Uterus (tissue), 3 donors: ENCODE measurements at regions not wholly inside any gene's neighbourhood (a gene's known extent, or its start where the extent isn't known, plus 50 kb on each side); places are given as distances from the start of the nearest gene placed in this dataset.

Source experiments
- DNase-seq, 2 donors: peaks; one replicate each; pipeline ENCODE4 v3.0.0-alpha.2; 2019 to 2020
- H3K27ac ChIP-seq, 2 donors: fragments of 200-600 bp; sonication (generic); 1 replicate in 1 of 2; 2 replicates in 1 of 2; pipeline ENCODE4 v1.5.1; 2016 to 2018
- H3K27me3 ChIP-seq, 2 donors: fragments of 200-600 bp; sonication (generic); one replicate each; pipeline ENCODE4 v1.5.1; 2018 to 2019; ENCODE audit warnings: control low read depth in 1 of 2
- H3K36me3 ChIP-seq, 2 donors: fragments of 200-600 bp; sonication (generic); one replicate each; pipeline ENCODE4 v1.5.1; 2019; ENCODE audit warnings: control low read depth in 1 of 2
- H3K4me1 ChIP-seq, 2 donors: fragments of 200-600 bp; sonication (generic); one replicate each; pipeline ENCODE4 v1.5.1; 2018 to 2019; ENCODE audit warnings: control low read depth in 1 of 2
- H3K4me3 ChIP-seq, 2 donors: fragments of 200-600 bp; sonication (generic); 1 replicate in 1 of 2; 2 replicates in 1 of 2; pipeline ENCODE4 v1.5.1; 2018 to 2019; ENCODE audit warnings: mild to moderate bottlenecking in 1 of 2
- H3K9me3 ChIP-seq, 2 donors: fragments of 200-600 bp; sonication (generic); one replicate each; pipeline ENCODE4 v1.5.1; 2019; ENCODE audit warnings: control low read depth in 1 of 2
- POLR2A ChIP-seq, 2 donors: fragments of 450-650 bp; IDR thresholded peaks; one replicate each; pipeline ENCODE4 v1.6.1; 2016; ENCODE audit warnings: antibody characterized with exemption in 2 of 2, mild to moderate bottlenecking in 1 of 2, moderate library complexity in 1 of 2
- intact Hi-C: fragments of 100-400 bp; cut with DNase I; formaldehyde crosslinking; loops from one replicate; pipeline ENCODE4 v1.15.1; 2023; ENCODE audit warnings: low total_unique reads
- TF ChIP-seq, protein P1 (sequence below), 4 experiments: fragments of 200-600 bp in 2 of 4; fragments of 450-650 bp in 2 of 4; sonication (generic) in 2 of 4; IDR thresholded peaks; one replicate each; pipeline ENCODE4 v1.5.1; 2016 to 2019; ENCODE audit warnings: antibody characterized with exemption in 4 of 4, mild to moderate bottlenecking in 2 of 4, moderate library complexity in 1 of 4
- donor health status: DM: yes; HTN: yes; CAD: no.

DNA sequence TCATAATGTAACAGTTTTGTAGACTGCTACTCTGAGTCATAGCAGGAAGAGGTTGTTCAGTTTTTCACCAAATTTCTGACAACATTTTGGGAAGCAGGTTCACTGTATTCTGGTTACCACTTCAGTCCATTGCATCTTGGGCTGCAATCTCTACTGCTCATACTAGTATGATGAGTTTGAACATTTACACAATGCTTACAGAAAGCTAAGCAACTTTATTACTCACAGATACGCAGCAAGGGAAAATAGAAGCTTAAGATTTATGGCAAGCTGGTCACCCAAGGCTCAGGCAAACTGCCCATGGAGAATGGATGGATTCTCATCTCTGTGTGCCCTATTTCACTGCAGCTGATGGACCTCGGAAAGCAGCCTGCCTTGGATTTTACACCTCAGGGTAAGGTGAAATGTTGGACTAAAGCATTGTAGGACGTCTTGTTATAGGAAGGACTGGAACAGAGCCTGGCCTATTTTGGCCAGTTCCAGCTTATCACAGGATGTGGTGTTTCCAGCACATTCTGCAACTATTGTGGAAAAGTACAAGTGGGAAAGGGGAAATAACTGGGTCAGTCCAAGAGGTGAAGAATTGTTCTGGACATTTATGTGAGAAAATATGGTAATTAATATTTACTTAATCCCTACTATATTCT, 887.1 kb upstream of the AGA start:
- no peak overlapping the region for H3K27ac ChIP-seq
- no peak for TF ChIP-seq POLR2A (IDR thresholded peaks at IDR 0.05)
- TF ChIP-seq, protein P1, sequence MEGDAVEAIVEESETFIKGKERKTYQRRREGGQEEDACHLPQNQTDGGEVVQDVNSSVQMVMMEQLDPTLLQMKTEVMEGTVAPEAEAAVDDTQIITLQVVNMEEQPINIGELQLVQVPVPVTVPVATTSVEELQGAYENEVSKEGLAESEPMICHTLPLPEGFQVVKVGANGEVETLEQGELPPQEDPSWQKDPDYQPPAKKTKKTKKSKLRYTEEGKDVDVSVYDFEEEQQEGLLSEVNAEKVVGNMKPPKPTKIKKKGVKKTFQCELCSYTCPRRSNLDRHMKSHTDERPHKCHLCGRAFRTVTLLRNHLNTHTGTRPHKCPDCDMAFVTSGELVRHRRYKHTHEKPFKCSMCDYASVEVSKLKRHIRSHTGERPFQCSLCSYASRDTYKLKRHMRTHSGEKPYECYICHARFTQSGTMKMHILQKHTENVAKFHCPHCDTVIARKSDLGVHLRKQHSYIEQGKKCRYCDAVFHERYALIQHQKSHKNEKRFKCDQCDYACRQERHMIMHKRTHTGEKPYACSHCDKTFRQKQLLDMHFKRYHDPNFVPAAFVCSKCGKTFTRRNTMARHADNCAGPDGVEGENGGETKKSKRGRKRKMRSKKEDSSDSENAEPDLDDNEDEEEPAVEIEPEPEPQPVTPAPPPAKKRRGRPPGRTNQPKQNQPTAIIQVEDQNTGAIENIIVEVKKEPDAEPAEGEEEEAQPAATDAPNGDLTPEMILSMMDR (IDR thresholded peaks at IDR 0.05), result no peak
- H3K9me3 ChIP-seq, result no peaks in the 10 kb centered on the region
- no peaks in the 10 kb centered on the region for H3K27me3 ChIP-seq
- intact Hi-C loops, result no loop called here
- H3K4me1 ChIP-seq, result no peaks in the 10 kb centered on the region
- no peak overlapping the region for H3K4me3 ChIP-seq
- no peaks in the 10 kb centered on the region for H3K36me3 ChIP-seq
- no peak for DNase-seq

DNA sequence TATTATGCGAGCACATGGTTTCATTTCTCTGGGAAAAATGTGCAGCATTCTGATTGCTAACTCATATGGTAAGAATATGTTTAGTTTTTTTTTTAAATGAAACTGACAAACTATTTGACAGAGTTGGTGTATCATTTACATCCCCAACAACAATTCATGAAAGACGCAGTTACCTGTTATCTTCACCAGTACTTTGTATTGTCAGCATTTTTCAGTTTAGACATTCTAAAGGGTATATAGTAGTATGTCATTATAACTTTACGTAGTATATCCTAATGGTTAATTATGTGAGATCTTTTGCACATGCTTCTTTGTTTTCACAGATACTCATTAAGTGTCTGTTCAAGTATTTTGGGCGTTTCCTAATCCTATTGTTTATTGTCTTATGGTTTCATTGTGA, 891.1 kb upstream of the AGA start:
- TF ChIP-seq POLR2A (IDR thresholded peaks at IDR 0.05), result no peak
- TF ChIP-seq, protein P1 (IDR thresholded peaks at IDR 0.05), result no peak
- no peaks in the 10 kb centered on the region for H3K36me3 ChIP-seq
- no peak overlapping the region for H3K4me3 ChIP-seq
- intact Hi-C loops, result no loop called here
- H3K27me3 ChIP-seq, result no peaks in the 10 kb centered on the region
- H3K9me3 ChIP-seq, result no peaks in the 10 kb centered on the region
- no peak for DNase-seq
- H3K4me1 ChIP-seq, result no peaks in the 10 kb centered on the region
- H3K27ac ChIP-seq, result no peak overlapping the region

DNA sequence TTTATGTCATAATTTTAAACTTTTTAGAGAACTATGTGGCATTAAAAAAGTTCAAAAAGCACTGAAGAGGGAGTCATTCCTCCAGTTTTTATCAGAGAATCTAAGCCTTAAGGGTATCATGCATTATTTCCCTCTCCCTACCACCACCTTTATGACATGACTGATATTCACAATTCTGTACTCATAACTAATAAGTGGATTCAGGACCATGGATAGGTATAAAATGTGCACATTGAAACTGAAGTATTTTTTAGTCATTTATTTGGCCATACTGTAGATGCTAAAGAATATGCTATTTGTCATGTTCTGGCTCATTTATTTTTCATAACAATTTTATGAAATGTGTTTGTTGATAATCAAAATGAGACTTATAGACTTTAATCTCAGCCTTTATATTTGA, 897.5 kb upstream of the AGA start:
- H3K36me3 ChIP-seq, result no peaks in the 10 kb centered on the region
- no peak for DNase-seq
- no peak overlapping the region for H3K4me3 ChIP-seq
- H3K4me1 ChIP-seq, result no peaks in the 10 kb centered on the region
- no peak for TF ChIP-seq POLR2A (IDR thresholded peaks at IDR 0.05)
- TF ChIP-seq, protein P1 (IDR thresholded peaks at IDR 0.05), result no peak
- no peak overlapping the region for H3K27ac ChIP-seq
- no peaks in the 10 kb centered on the region for H3K9me3 ChIP-seq
- intact Hi-C loops, result no loop called here
- H3K27me3 ChIP-seq, result no peaks in the 10 kb centered on the region

DNA sequence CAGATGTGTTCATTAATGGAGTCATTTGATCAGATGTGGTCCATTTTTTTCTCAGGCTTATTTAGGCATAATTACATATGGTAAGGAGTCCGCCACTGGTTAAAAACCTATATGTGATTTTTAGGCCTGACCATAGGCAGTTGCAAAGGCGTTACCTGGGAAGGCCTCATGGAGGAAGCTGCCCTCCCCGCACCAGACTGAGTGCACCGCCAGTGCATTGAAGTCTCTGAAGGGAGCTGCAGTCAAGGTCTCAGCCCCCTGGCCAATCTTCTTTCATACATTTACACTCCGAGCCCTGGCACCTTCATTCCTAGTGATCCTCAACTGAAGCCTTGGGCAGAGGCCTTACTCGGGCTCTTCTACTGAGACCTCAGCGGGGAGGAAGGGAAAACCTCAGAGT, 898.2 kb upstream of the AGA start:
- DNase-seq, result no peak
- Histone ChIP-seq H3K27ac (no peak overlapping the region), H3K9me3 (no peaks in the 10 kb centered on the region), H3K4me1 (no peaks in the 10 kb centered on the region), H3K36me3 (no peaks in the 10 kb centered on the region), H3K27me3 (no peaks in the 10 kb centered on the region), H3K4me3 (no peak overlapping the region)
- intact Hi-C loops, result no loop called here
- TF ChIP-seq, protein P1 (IDR thresholded peaks at IDR 0.05), result no peak
- TF ChIP-seq POLR2A (IDR thresholded peaks at IDR 0.05), result no peak

DNA sequence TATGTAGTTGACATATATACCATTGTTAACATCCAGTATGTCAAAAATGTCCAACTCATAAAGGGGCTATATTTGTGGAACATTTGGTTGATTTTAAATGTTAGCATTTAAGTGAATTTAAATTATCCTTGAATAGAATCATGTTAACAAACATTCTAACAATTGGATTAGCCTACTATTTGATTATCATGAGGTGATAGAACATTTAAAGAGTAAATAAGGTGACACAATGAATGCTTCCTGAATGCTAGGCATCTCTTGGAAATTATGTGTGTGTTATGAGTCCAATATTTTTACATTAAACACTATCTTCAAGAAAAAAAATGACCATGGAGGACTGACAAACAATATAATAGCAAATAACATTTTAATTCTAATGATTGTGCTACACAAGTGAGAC, 901.9 kb upstream of the AGA start:
- H3K36me3 ChIP-seq, result no peaks in the 10 kb centered on the region

More for the DNA sequence above, 901.9 kb upstream of the AGA start:
- intact Hi-C loops, result no loop called here
- Histone ChIP-seq H3K4me1 (no peaks in the 10 kb centered on the region), H3K4me3 (no peak overlapping the region), H3K27ac (no peak overlapping the region), H3K9me3 (no peaks in the 10 kb centered on the region), H3K27me3 (no peaks in the 10 kb centered on the region)
- DNase-seq, result no peak
- TF ChIP-seq, protein P1 (IDR thresholded peaks at IDR 0.05), result no peak
- TF ChIP-seq POLR2A (IDR thresholded peaks at IDR 0.05), result no peak
